ENCODE measurements at regions not wholly inside any gene's neighbourhood (a gene's known extent, or its start where the extent isn't known, plus 50 kb on each side); places are given as distances from the start of the nearest gene placed in this dataset.

DNA sequence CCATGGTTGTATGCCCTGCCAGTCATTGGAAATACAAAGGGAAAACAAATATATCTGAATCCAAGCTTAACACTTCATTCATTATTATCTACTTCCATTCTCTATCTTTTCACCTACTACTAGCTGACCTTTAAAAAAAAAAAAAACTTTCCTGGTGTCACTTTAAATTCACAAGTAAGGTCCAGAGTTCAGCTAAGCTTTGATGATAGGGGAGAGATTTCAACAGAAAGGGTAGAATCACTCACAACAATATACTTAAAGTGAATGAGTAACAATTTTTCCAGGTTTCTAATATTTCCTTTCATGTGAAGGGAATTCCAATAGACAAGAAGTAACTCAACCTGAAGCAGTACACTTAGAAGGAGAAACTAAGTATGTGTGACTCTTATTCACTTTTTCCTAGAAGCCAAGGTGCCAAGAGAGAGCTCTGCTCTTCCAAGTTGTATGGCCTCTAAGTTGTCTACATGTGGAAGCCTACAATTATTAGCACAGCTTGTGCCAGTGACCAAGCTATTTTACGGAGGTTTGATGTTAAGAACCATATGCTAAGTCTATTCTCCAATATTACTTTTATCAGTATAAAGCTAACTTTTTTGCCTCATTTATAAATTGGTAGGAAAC is 371.7 kb downstream of the TENT5A start:
- TF ChIP-seq, protein P1, sequence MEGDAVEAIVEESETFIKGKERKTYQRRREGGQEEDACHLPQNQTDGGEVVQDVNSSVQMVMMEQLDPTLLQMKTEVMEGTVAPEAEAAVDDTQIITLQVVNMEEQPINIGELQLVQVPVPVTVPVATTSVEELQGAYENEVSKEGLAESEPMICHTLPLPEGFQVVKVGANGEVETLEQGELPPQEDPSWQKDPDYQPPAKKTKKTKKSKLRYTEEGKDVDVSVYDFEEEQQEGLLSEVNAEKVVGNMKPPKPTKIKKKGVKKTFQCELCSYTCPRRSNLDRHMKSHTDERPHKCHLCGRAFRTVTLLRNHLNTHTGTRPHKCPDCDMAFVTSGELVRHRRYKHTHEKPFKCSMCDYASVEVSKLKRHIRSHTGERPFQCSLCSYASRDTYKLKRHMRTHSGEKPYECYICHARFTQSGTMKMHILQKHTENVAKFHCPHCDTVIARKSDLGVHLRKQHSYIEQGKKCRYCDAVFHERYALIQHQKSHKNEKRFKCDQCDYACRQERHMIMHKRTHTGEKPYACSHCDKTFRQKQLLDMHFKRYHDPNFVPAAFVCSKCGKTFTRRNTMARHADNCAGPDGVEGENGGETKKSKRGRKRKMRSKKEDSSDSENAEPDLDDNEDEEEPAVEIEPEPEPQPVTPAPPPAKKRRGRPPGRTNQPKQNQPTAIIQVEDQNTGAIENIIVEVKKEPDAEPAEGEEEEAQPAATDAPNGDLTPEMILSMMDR (IDR thresholded peaks at IDR 0.05; ENCODE audit: low read depth, low read length) = no peak
- TF ChIP-seq POLR2A (IDR thresholded peaks at IDR 0.05; ENCODE audit: extremely low read depth, insufficient read length) = no peak

All from NB4 (cell line).